SU-DHL-6 (cell line): ENCODE measurements at regions not wholly inside any gene's neighbourhood (a gene's known extent, or its start where the extent isn't known, plus 50 kb on each side); places are given as distances from the start of the nearest gene placed in this dataset.

Experiments
- H2AFZ ChIP-seq: fragments of 200-600 bp; sonication (generic); 2 replicates; pipeline ENCODE4 v1.6.1; 2014; ENCODE audit warnings: low read depth, mild to moderate bottlenecking, moderate library complexity, mixed read lengths, antibody characterized with exemption, low read length; ENCODE audit not compliant: severe bottlenecking
- H3F3A ChIP-seq: fragments of 200-600 bp; shearing (Covaris generic); 2 replicates; pipeline ENCODE4 v1.6.0; 2016; ENCODE audit warnings: antibody characterized with exemption, mild to moderate bottlenecking; ENCODE audit not compliant: insufficient read depth
- H3K27ac ChIP-seq: fragments of 200-600 bp; sonication (generic); 2 replicates; pipeline ENCODE4 v1.5.1; 2016; ENCODE audit warnings: low read depth, mild to moderate bottlenecking, low read length, moderate library complexity, mixed read lengths
- H3K27me3 ChIP-seq: fragments of 200-600 bp; sonication (generic), shearing (Covaris generic); 2 replicates; pipeline ENCODE4 v1.6.0; 2014; ENCODE audit warnings: mild to moderate bottlenecking, low read length
- H3K36me3 ChIP-seq: fragments of 200-600 bp; sonication (generic); 2 replicates; pipeline ENCODE4 v1.6.1; 2014; ENCODE audit warnings: mild to moderate bottlenecking, low read length, mixed read lengths
- H3K4me2 ChIP-seq: fragments of 300-600, 200-600 bp; shearing (Covaris generic), sonication (generic); 2 replicates; pipeline ENCODE4 v1.6.0; 2014; ENCODE audit warnings: low read length, low read depth, mild to moderate bottlenecking; ENCODE audit not compliant: poor library complexity, severe bottlenecking
- H3K4me3 ChIP-seq: fragments of 200-600 bp; sonication (generic); 2 replicates; pipeline ENCODE4 v1.5.1; 2014; ENCODE audit warnings: antibody characterized with exemption, low read length, mild to moderate bottlenecking, mixed read lengths; ENCODE audit not compliant: insufficient read depth, poor library complexity, severe bottlenecking
- H3K79me2 ChIP-seq: fragments of 200-600 bp; sonication (generic); 2 replicates; pipeline ENCODE4 v1.6.1; 2014; ENCODE audit warnings: mild to moderate bottlenecking, low read length, moderate library complexity; ENCODE audit not compliant: insufficient read depth
- H3K9ac ChIP-seq: fragments of 200-600 bp; sonication (generic); 2 replicates; pipeline ENCODE4 v1.7.0; 2014; ENCODE audit warnings: mild to moderate bottlenecking, low read length
- H3K9me2 ChIP-seq: fragments of 200-600 bp; sonication (generic); replicated peaks from 2 replicates; pipeline ENCODE4 v1.6.1; 2014; ENCODE audit warnings: low read length; ENCODE audit not compliant: insufficient read depth
- H3K9me3 ChIP-seq: fragments of 200-600 bp; sonication (generic); 2 replicates; pipeline ENCODE4 v1.6.1; 2014; ENCODE audit warnings: low read length, mixed read lengths; ENCODE audit not compliant: insufficient read depth
- H4K20me1 ChIP-seq: fragments of 200-600 bp; sonication (generic); 2 replicates; pipeline ENCODE4 v1.6.1; 2014; ENCODE audit warnings: low read depth, mild to moderate bottlenecking, antibody characterized with exemption, low read length, moderate library complexity, mixed read lengths
- CTCF ChIP-seq: fragments of 200-600 bp; sonication (generic); IDR thresholded peaks from one replicate; pipeline ENCODE4 v1.5.1; 2017; ENCODE audit warnings: antibody characterized with exemption, mild to moderate bottlenecking, low read length, moderate library complexity; ENCODE audit not compliant: insufficient read depth, poor library complexity, severe bottlenecking
- EZH2phosphoT487 ChIP-seq: fragments of 200-600 bp; sonication (generic), shearing (Covaris generic); conservative IDR thresholded peaks from 2 replicates; pipeline ENCODE4 v1.6.1; 2018; ENCODE audit warnings: mild to moderate bottlenecking, antibody characterized with exemption, low read length, moderate library complexity, mixed read lengths

GRCh38 chr16:63188086-63188771 lies 1152.0 kb upstream of the CDH8 start:
- no peak overlapping the region for H3K9ac ChIP-seq
- no peaks in the 10 kb centered on the region for H3F3A ChIP-seq
- H3K27ac ChIP-seq, result no peak overlapping the region
- H3K9me2 ChIP-seq, result no peaks in the 10 kb centered on the region
- no peaks in the 10 kb centered on the region for H4K20me1 ChIP-seq
- H2AFZ ChIP-seq, result no peak overlapping the region
- H3K79me2 ChIP-seq, result no peaks in the 10 kb centered on the region
- H3K9me3 ChIP-seq, result no peaks in the 10 kb centered on the region
- no peaks in the 10 kb centered on the region for H3K36me3 ChIP-seq
- no peak overlapping the region for H3K4me2 ChIP-seq
- no peaks in the 10 kb centered on the region for H3K27me3 ChIP-seq
- no peak for TF ChIP-seq EZH2phosphoT487
- no peak for TF ChIP-seq CTCF
- H3K4me3 ChIP-seq, result no peak overlapping the region

- H3K4me2 ChIP-seq, result no peak overlapping the region
- no peaks in the 10 kb centered on the region for H3F3A ChIP-seq
- no peak overlapping the region for H3K9ac ChIP-seq
- no peaks in the 10 kb centered on the region for H3K9me2 ChIP-seq
- no peak overlapping the region for H3K27ac ChIP-seq
- H3K27me3 ChIP-seq, result no peaks in the 10 kb centered on the region
- no peaks in the 10 kb centered on the region for H4K20me1 ChIP-seq
- TF ChIP-seq CTCF (no peak), EZH2phosphoT487 (no peak)
- H3K79me2 ChIP-seq, result no peaks in the 10 kb centered on the region
- H3K36me3 ChIP-seq, result no peaks in the 10 kb centered on the region
- H3K9me3 ChIP-seq, result no peaks in the 10 kb centered on the region
- H2AFZ ChIP-seq, result no peak overlapping the region
- no peak overlapping the region for H3K4me3 ChIP-seq
Measured at GRCh38 chr16:63187638-63188037, 1151.4 kb upstream of the CDH8 start.

GRCh38 chr16:63185235-63185780 lies 1149.1 kb upstream of the CDH8 start:
- Histone ChIP-seq H3K4me2 (no peak overlapping the region), H3K4me3 (no peak overlapping the region), H3K27me3 (no peaks in the 10 kb centered on the region), H4K20me1 (no peaks in the 10 kb centered on the region), H3K9ac (no peak overlapping the region), H3K36me3 (no peaks in the 10 kb centered on the region), H3F3A (no peaks in the 10 kb centered on the region), H3K79me2 (no peaks in the 10 kb centered on the region), H3K9me2 (no peaks in the 10 kb centered on the region), H3K9me3 (no peaks in the 10 kb centered on the region), H3K27ac (no peak overlapping the region), H2AFZ (no peak overlapping the region)
- no peak for TF ChIP-seq EZH2phosphoT487
- no peak for TF ChIP-seq CTCF
